ENCODE measurements at regions not wholly inside any gene's neighbourhood (a gene's known extent, or its start where the extent isn't known, plus 50 kb on each side); places are given as distances from the start of the nearest gene placed in this dataset.
"Not testable (repeated sequence)": the region's sequence is repeated elsewhere in the genome, so short reads cannot be mapped to it uniquely, and the experiment has no call there.

GRCh38 chr7:51471210-51471980, 154.8 kb upstream of the COBL start:
- peak; percentile 63 for DNase-seq

- no peak for DNase-seq
Observed at GRCh38 chr7:51467384-51468017, 150.9 kb upstream of the COBL start.

- no peak for DNase-seq
Observed at GRCh38 chr7:51459809-51460208, 143.2 kb upstream of the COBL start.

GRCh38 chr7:51458693-51459092, 142.1 kb upstream of the COBL start:
- DNase-seq: no peak

GRCh38 chr7:51457079-51457478, 140.5 kb upstream of the COBL start:
- no peak for DNase-seq

- no peak for DNase-seq
Observed at GRCh38 chr7:51456431-51457060, 139.9 kb upstream of the COBL start.

GRCh38 chr7:51455948-51456347, 139.3 kb upstream of the COBL start:
- DNase-seq: no peak

- DNase-seq: no peak
Observed at GRCh38 chr7:51455513-51455912, 138.9 kb upstream of the COBL start.

- DNase-seq: no peak
Observed at GRCh38 chr7:51455086-51455485, 138.5 kb upstream of the COBL start.

GRCh38 chr7:51452694-51453093, 136.1 kb upstream of the COBL start:
- DNase-seq: no peak

- DNase-seq: peak; percentile 76
Observed at GRCh38 chr7:51451751-51452476, 135.3 kb upstream of the COBL start.

GRCh38 chr7:51450541-51450940, 133.9 kb upstream of the COBL start:
- no peak for DNase-seq

- DNase-seq: no peak
Observed at GRCh38 chr7:51446785-51447184, 130.2 kb upstream of the COBL start.

- peak; percentile 68 for DNase-seq
Observed at GRCh38 chr7:51446356-51446755, 129.7 kb upstream of the COBL start.

GRCh38 chr7:51444936-51445335, 128.3 kb upstream of the COBL start:
- no peak for DNase-seq

- peak; percentile 60 for DNase-seq
Observed at GRCh38 chr7:51430480-51431086, 114.0 kb upstream of the COBL start.

GRCh38 chr7:51428217-51428887, 111.7 kb upstream of the COBL start:
- DNase-seq: no peak

GRCh38 chr7:51426163-51426562, 109.6 kb upstream of the COBL start:
- DNase-seq: no peak

- DNase-seq: not testable (repeated sequence)
Observed at GRCh38 chr7:51409934-51410333, 93.3 kb upstream of the COBL start.

- DNase-seq: not testable (repeated sequence)
Observed at GRCh38 chr7:51397608-51398007, 81.0 kb upstream of the COBL start.

GRCh38 chr7:51393003-51393402, 76.4 kb upstream of the COBL start:
- not testable (repeated sequence) for DNase-seq

- not testable (repeated sequence) for DNase-seq
Observed at GRCh38 chr7:51389952-51390351, 73.3 kb upstream of the COBL start.
